ENCODE measurements at regions not wholly inside any gene's neighbourhood (a gene's known extent, or its start where the extent isn't known, plus 50 kb on each side); places are given as distances from the start of the nearest gene placed in this dataset.

GRCh38 chr10:109746861-109747260 is 176.4 kb downstream of the XPNPEP1 start:
- ATAC-seq (no peak), DNase-seq (no peak)
- H3K4me3 ChIP-seq: no peak overlapping the region
- intact Hi-C loops (cut with DNase I): no loop called here
- H3K36me3 ChIP-seq: no peaks in the 10 kb centered on the region
- no peaks in the 10 kb centered on the region for H3K27me3 ChIP-seq
- no peaks in the 10 kb centered on the region for H3K9me3 ChIP-seq
- no peaks in the 10 kb centered on the region for H3K4me1 ChIP-seq
- 55 to 81% (median 67%) methylated on average over 1 of the region's 1 CpG for WGBS, 4 donors
- TF ChIP-seq, protein P1, sequence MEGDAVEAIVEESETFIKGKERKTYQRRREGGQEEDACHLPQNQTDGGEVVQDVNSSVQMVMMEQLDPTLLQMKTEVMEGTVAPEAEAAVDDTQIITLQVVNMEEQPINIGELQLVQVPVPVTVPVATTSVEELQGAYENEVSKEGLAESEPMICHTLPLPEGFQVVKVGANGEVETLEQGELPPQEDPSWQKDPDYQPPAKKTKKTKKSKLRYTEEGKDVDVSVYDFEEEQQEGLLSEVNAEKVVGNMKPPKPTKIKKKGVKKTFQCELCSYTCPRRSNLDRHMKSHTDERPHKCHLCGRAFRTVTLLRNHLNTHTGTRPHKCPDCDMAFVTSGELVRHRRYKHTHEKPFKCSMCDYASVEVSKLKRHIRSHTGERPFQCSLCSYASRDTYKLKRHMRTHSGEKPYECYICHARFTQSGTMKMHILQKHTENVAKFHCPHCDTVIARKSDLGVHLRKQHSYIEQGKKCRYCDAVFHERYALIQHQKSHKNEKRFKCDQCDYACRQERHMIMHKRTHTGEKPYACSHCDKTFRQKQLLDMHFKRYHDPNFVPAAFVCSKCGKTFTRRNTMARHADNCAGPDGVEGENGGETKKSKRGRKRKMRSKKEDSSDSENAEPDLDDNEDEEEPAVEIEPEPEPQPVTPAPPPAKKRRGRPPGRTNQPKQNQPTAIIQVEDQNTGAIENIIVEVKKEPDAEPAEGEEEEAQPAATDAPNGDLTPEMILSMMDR (IDR thresholded peaks at IDR 0.05): no peak
- no peak for TF ChIP-seq POLR2A (IDR thresholded peaks at IDR 0.05)
- no peak overlapping the region for H3K27ac ChIP-seq

- no peaks in the 10 kb centered on the region for H3K9me3 ChIP-seq
- no peaks in the 10 kb centered on the region for H3K27me3 ChIP-seq
- H3K27ac ChIP-seq: no peak overlapping the region
- ATAC-seq (no peak), DNase-seq (no peak)
- intact Hi-C loops (cut with DNase I): no loop called here
- H3K4me1 ChIP-seq: no peaks in the 10 kb centered on the region
- no peaks in the 10 kb centered on the region for H3K36me3 ChIP-seq
- no peak overlapping the region for H3K4me3 ChIP-seq
- TF ChIP-seq, protein P1 (IDR thresholded peaks at IDR 0.05): no peak
- TF ChIP-seq POLR2A (IDR thresholded peaks at IDR 0.05): no peak
Measured at GRCh38 chr10:109744020-109744419, 179.3 kb downstream of the XPNPEP1 start.

- H3K36me3 ChIP-seq: no peaks in the 10 kb centered on the region
- TF ChIP-seq, protein P1 (IDR thresholded peaks at IDR 0.05): no peak
- TF ChIP-seq POLR2A (IDR thresholded peaks at IDR 0.05): no peak
- H3K4me3 ChIP-seq: no peak overlapping the region
- intact Hi-C loops (cut with DNase I): no loop called here
- no peaks in the 10 kb centered on the region for H3K4me1 ChIP-seq
- no peak overlapping the region for H3K27ac ChIP-seq
- no peaks in the 10 kb centered on the region for H3K9me3 ChIP-seq
- 73 to 83% (median 75%) methylated on average over 2 of the region's 2 CpGs for WGBS, 4 donors
- DNase-seq (no peak), ATAC-seq (no peak)
- H3K27me3 ChIP-seq: no peaks in the 10 kb centered on the region
Measured at GRCh38 chr10:109743574-109743973, 179.7 kb downstream of the XPNPEP1 start.

GRCh38 chr10:109743146-109743545 is 180.2 kb downstream of the XPNPEP1 start:
- TF ChIP-seq POLR2A (IDR thresholded peaks at IDR 0.05): no peak
- TF ChIP-seq, protein P1 (IDR thresholded peaks at IDR 0.05): no peak
- H3K4me3 ChIP-seq: no peak overlapping the region
- no peaks in the 10 kb centered on the region for H3K4me1 ChIP-seq
- H3K9me3 ChIP-seq: no peaks in the 10 kb centered on the region
- DNase-seq (no peak), ATAC-seq (no peak)
- 67 to 77% (median 75%) methylated on average over 5 of the region's 5 CpGs for WGBS, 4 donors
- no peak overlapping the region for H3K27ac ChIP-seq
- H3K36me3 ChIP-seq: no peaks in the 10 kb centered on the region
- no peaks in the 10 kb centered on the region for H3K27me3 ChIP-seq
- intact Hi-C loops (cut with DNase I): no loop called here

Data from heart left ventricle (tissue), 16 donors.